Fibroblast of pulmonary artery (primary cell): ENCODE measurements at regions not wholly inside any gene's neighbourhood (a gene's known extent, or its start where the extent isn't known, plus 50 kb on each side); places are given as distances from the start of the nearest gene placed in this dataset.
"Not testable (repeated sequence)": the region's sequence is repeated elsewhere in the genome, so short reads cannot be mapped to it uniquely, and the experiment has no call there.

Experiments used
- DNase-seq: peaks from one replicate; pipeline ENCODE4 v3.0.0-alpha.2; 2010; ENCODE audit warnings: low read depth
- H3K4me3 ChIP-seq: replicated peaks from 2 replicates; pipeline ENCODE4 v1.5.1; 2011; ENCODE audit warnings: low read depth, mild to moderate bottlenecking, control low read depth, low read length, moderate library complexity
- CTCF ChIP-seq: IDR thresholded peaks from 2 replicates; pipeline ENCODE4 v1.5.1; 2011; ENCODE audit warnings: mild to moderate bottlenecking, control low read depth, low read length, inconsistent platforms; ENCODE audit errors: missing control alignments

GRCh38 chr4:38333219-38333618 lies 330.8 kb upstream of the KLF3 start:
- TF ChIP-seq CTCF: no peak

GRCh38 chr4:38334791-38335190 lies 329.2 kb upstream of the KLF3 start:
- no peak overlapping the region for H3K4me3 ChIP-seq
- TF ChIP-seq CTCF: no peak
- DNase-seq: no peak

More at GRCh38 chr4:38333219-38333618, 330.8 kb upstream of the KLF3 start:
- no peak overlapping the region for H3K4me3 ChIP-seq
- peak; percentile 43 for DNase-seq

- not testable (repeated sequence) for DNase-seq, H3K4me3 ChIP-seq
Measured at GRCh38 chr4:38338939-38339338, 325.1 kb upstream of the KLF3 start.

- no peak overlapping the region for H3K4me3 ChIP-seq
- DNase-seq: no peak
- TF ChIP-seq CTCF: no peak
Measured at GRCh38 chr4:38343608-38344007, 320.4 kb upstream of the KLF3 start.

- TF ChIP-seq CTCF: no peak
- H3K4me3 ChIP-seq: no peak overlapping the region
- DNase-seq: no peak
Measured at GRCh38 chr4:38344929-38345328, 319.1 kb upstream of the KLF3 start.

GRCh38 chr4:38347251-38347650 lies 316.7 kb upstream of the KLF3 start:
- no peak for TF ChIP-seq CTCF
- no peak for DNase-seq
- H3K4me3 ChIP-seq: no peak overlapping the region

- TF ChIP-seq CTCF: no peak
- no peak for DNase-seq
- H3K4me3 ChIP-seq: no peak overlapping the region
Measured at GRCh38 chr4:38354421-38354820, 309.6 kb upstream of the KLF3 start.

- no peak for TF ChIP-seq CTCF
- no peak for DNase-seq
- no peak overlapping the region for H3K4me3 ChIP-seq
Measured at GRCh38 chr4:38354872-38355271, 309.1 kb upstream of the KLF3 start.
